Heart left ventricle (tissue), 16 donors: ENCODE measurements at regions not wholly inside any gene's neighbourhood (a gene's known extent, or its start where the extent isn't known, plus 50 kb on each side); places are given as distances from the start of the nearest gene placed in this dataset.
"Not testable (repeated sequence)": the region's sequence is repeated elsewhere in the genome, so short reads cannot be mapped to it uniquely, and the experiment has no call there.

Experiments used
- ATAC-seq, 4 donors: fragments of 200-7000 bp; cut with Tn5 transposase; one replicate each; pipeline ENCODE4 v1.9.1; 2020 to 2022; ENCODE audit warnings: moderate library complexity in 4 of 4, mild to moderate bottlenecking in 3 of 4, moderate number of reproducible peaks in 1 of 4
- DNase-seq, 5 donors: peaks; one replicate each; pipeline ENCODE4 v3.0.0-alpha.2; 2020
- H3K27ac ChIP-seq, 12 donors: fragments of 200-600 bp; sonication (generic) in 4 of 12; one replicate each; pipeline versions ENCODE4 v1.5.0 to v1.8.0; 2016 to 2022; ENCODE audit warnings: mild to moderate bottlenecking in 2 of 12
- H3K27me3 ChIP-seq, 9 donors: fragments of 200-600 bp; sonication (generic) in 2 of 9; one replicate each; pipeline versions ENCODE4 v1.5.1 to v1.8.0; 2016 to 2022; ENCODE audit warnings: mild to moderate bottlenecking in 3 of 9
- H3K36me3 ChIP-seq, 9 donors: fragments of 200-600 bp; sonication (generic) in 2 of 9; one replicate each; pipeline versions ENCODE4 v1.5.0 to v1.8.0; 2018 to 2022; ENCODE audit warnings: mild to moderate bottlenecking in 2 of 9
- H3K4me1 ChIP-seq, 12 donors: fragments of 200-600 bp; sonication (generic) in 4 of 12; one replicate each; pipeline versions ENCODE4 v1.5.0 to v1.8.0; 2016 to 2022; ENCODE audit warnings: mild to moderate bottlenecking in 3 of 12
- H3K4me3 ChIP-seq, 12 donors: fragments of 200-600 bp; sonication (generic) in 4 of 12; one replicate each; pipeline versions ENCODE4 v1.5.0 to v1.8.0; 2017 to 2022; ENCODE audit warnings: mild to moderate bottlenecking in 9 of 12, moderate library complexity in 4 of 12
- H3K9me3 ChIP-seq, 12 donors: fragments of 200-600 bp; sonication (generic) in 4 of 12; one replicate each; pipeline versions ENCODE4 v1.5.0 to v1.8.0; 2016 to 2022; ENCODE audit warnings: mild to moderate bottlenecking in 1 of 12
- CTCF ChIP-seq, 12 donors: fragments of 200-600 bp; sonication (generic) in 4 of 12; IDR thresholded peaks; one replicate each; pipeline versions ENCODE4 v1.5.0 to v1.8.0; 2018 to 2022; ENCODE audit warnings: antibody characterized with exemption in 12 of 12, mild to moderate bottlenecking in 5 of 12
- POLR2A ChIP-seq, 2 donors: fragments of 450-650 bp; IDR thresholded peaks; one replicate each; pipeline ENCODE4 v1.6.1; 2017; ENCODE audit warnings: antibody characterized with exemption in 2 of 2, mild to moderate bottlenecking in 2 of 2, moderate library complexity in 2 of 2
- WGBS, 4 donors: extraction: QIAGEN DNeasy Blood & Tissue Kit in 2 of 4; methylation state at CpG; one replicate each; pipeline versions ENCODE4 v1.1.5 to v1.1.7; 2013 to 2018; 5-methylcytosine and 5-hydroxymethylcytosine counted together
- intact Hi-C, 10 donors: fragments of 100-400 bp; cut with DNase I; formaldehyde crosslinking; loops; one replicate each; pipeline versions ENCODE4 v1.11.1 to v1.14.2; 2022
- donor health status: ischemic (EF 13 %, LVEDD 7.1; RV severe dilation, severe dysfunction).
- donor health status: healthy with polysubstance abuse.
- donor health status: DM: no; HTN: yes; CAD: no.
- donor health status: DM: no; HTN: no; CAD: no.
- donor health status: ischemic (EF 25% LVEDD 6.9; RV normal size, moderate dysfunction).
- donor health status: ischemic (EF 25% LVEDD 5.7; RV mildly dilated, moderate dysfunction).
- donor health status: healthy.
- donor health status: DM: yes; HTN: yes; CAD: no.
- donor health status: ischemic (EF 35%, LVEDD 5.7; RV mildly dilated, moderate dysfunction).
- donor health status: nonischemic (EF 11% LVEDD 7.7; RV severe dilation, severe dysfunction).
- donor health status: DM: yes; HTN: yes; CAD: no.
- donor health status: PGD.
- donor health status: ischemic (EF 29% LVEDD 5.4; RV normal size, mild dysfunction).
- donor health status: nonischemic (EF 23%, LVEDD 6.1; RV moderate dilation, normal function).

GRCh38 chr20:26315054-26315453 lies 618.4 kb upstream of the ZNF337 start:
- WGBS, 4 donors = 85 to 89% (median 86%) methylated on average over 6 of the region's 6 CpGs
- TF ChIP-seq POLR2A (IDR thresholded peaks at IDR 0.05) (no peak), CTCF (IDR thresholded peaks at IDR 0.05) (no peak)
- Histone ChIP-seq H3K27me3 (no peaks in the 10 kb centered on the region), H3K4me1 (no peaks in the 10 kb centered on the region), H3K36me3 (no peaks in the 10 kb centered on the region), H3K27ac (no peak overlapping the region), H3K4me3 (no peak overlapping the region), H3K9me3 (no peaks in the 10 kb centered on the region)
- intact Hi-C loops = no loop called here
- DNase-seq (no peak), ATAC-seq (no peak)

DNA sequence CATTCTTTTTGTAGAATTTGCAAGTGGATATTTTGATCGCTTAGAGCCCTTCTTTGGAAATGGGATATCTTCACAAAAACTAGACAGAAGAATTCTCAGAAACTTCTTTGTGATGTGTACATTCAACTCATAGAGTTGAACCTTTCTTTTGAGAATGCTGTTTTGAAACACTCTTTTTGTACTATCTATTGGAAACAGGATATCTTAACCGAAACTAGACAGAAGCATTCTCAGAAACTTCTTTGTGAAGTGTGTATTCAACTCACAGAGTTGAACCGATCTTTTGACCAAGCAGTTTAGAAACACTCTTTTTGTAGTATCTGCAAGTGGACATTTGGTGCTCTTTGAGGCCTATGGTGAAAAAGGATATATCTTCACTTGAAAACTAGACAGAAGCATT lies 613.1 kb upstream of the ZNF337 start:
- H3K4me3 ChIP-seq, H3K36me3 ChIP-seq, H3K4me1 ChIP-seq, H3K27me3 ChIP-seq, intact Hi-C loops, ATAC-seq, H3K27ac ChIP-seq, H3K9me3 ChIP-seq, DNase-seq: not testable (repeated sequence)
- WGBS, 4 donors = 91 to 98% (median 93%) methylated on average over 3 of the region's 3 CpGs

DNA sequence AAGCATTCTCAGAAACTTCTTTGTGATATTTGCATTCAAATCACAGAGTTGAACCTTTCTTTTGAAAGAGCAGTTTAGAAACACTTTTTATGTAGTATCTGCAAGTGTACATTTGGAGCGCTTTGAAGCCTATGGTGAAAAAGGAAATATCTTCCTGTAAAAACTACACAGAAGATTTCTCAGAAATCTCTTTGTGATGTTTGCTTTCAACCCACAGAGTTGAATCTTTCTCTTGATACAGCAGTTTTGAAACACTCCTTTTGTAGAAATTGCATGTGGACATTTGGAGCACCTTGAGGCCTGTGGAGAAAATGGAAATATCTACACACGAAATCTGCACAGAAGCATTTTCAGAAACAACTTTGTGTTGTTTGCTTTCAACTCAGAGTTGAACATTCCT lies 612.3 kb upstream of the ZNF337 start:
- ATAC-seq = no peak
- Histone ChIP-seq H3K27me3 (no peaks in the 10 kb centered on the region), H3K27ac (no peak overlapping the region), H3K9me3 (peaks cover 0 to 5% (median 0%) of the 10 kb centered on the region in 12 donors), H3K4me3 (no peak overlapping the region), H3K36me3 (no peaks in the 10 kb centered on the region), H3K4me1 (no peaks in the 10 kb centered on the region)
- TF ChIP-seq CTCF (IDR thresholded peaks at IDR 0.05) = no peak
- intact Hi-C loops = no loop called here
- no peak for DNase-seq
- WGBS, 4 donors = 83 to 88% (median 84%) methylated on average over 2 of the region's 2 CpGs

- intact Hi-C loops = loop anchor here in 1 of 10 donors (10.0 kb wide), 1 partner anchor 50 kb away; no protein-coding TSS in a partner anchor
- no peaks in the 10 kb centered on the region for H3K27me3 ChIP-seq
- H3K4me3 ChIP-seq = no peak overlapping the region
- H3K27ac ChIP-seq = no peak overlapping the region
- DNase-seq (no peak), ATAC-seq (no peak)
- no peaks in the 10 kb centered on the region for H3K36me3 ChIP-seq
- no peaks in the 10 kb centered on the region for H3K4me1 ChIP-seq
- WGBS, 4 donors = 93 to 97% (median 94%) methylated on average over 5 of the region's 5 CpGs
- peaks cover 0 to 10% (median 0%) of the 10 kb centered on the region in 12 donors for H3K9me3 ChIP-seq
- no peak for TF ChIP-seq CTCF (IDR thresholded peaks at IDR 0.05)
- no peak for TF ChIP-seq POLR2A (IDR thresholded peaks at IDR 0.05)
These were observed 598.4 kb upstream of the ZNF337 start for GRCh38 chr20:26295006-26295405.

GRCh38 chr20:26288379-26289061 lies 591.9 kb upstream of the ZNF337 start:
- DNase-seq, H3K9me3 ChIP-seq, H3K36me3 ChIP-seq, ATAC-seq, H3K4me3 ChIP-seq, intact Hi-C loops, H3K27ac ChIP-seq, H3K4me1 ChIP-seq, H3K27me3 ChIP-seq: not testable (repeated sequence)
- 78 to 89% (median 85%) methylated on average over 7 of the region's 7 CpGs for WGBS, 4 donors
